CD4-positive, alpha-beta T cell treated with Interleukin-17A for 4 hours (primary cell): ENCODE measurements at regions not wholly inside any gene's neighbourhood (a gene's known extent, or its start where the extent isn't known, plus 50 kb on each side); places are given as distances from the start of the nearest gene placed in this dataset.

Experiments used
- DNase-seq: peaks from one replicate; pipeline ENCODE4 v3.0.0-alpha.2; 2020; ENCODE audit warnings: mixed read lengths

- DNase-seq, result no peak
Measured at GRCh38 chr1:199297887-199298286, 659.0 kb downstream of the PTPRC start.

DNA sequence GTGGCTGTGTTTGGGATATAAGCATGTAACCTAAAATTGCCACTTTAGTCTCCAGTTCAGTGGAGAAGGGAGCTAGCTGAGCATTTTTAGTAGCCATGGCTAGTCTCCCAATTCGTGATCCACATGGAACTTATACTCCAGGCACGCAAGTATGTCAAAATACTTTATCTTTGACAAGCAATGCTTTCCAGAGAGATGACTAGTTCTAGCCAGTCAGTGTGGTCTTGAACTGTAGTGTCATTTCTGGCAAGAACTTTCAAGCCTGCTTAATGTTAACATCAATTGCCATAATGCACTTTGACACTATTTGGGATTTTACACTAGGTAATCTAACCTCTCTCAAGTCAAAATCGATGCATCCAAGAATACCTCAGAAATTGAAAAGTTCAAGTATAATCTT, 660.0 kb downstream of the PTPRC start:
- DNase-seq, result no peak

DNA sequence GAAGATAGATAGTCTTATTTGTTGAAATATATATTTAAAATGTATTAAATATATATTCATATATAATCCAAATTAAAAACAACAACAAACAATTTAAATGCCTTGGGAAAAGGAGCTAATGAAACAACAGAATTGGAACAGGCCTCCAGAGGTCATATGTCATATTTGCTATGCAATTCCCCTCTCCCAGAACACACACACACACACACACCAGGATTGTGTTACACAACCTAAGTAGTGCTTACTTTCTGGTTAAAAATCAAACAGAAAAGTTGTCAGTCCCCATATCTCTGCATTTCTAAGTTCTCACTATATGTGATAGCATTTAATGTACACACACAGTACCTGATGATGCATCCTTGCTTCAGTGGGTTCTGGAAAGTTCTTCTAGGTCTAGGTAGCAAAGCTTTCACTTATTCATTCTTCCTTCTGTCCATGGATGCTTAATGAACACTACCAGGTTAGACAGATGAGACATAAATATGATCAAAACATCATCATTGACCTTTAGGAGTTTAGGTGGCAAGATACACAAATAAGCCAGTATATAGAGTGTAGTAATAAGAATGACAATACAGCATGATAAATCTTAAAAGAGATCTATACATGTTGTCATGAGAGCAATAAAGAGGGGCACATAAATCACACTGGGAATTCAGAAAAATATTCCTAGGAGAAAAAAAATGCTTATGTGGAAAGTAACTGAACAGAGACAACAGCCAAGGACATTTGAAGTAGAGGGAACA, 662.8 kb downstream of the PTPRC start:
- no peak for DNase-seq

- DNase-seq, result no peak
Measured at GRCh38 chr1:199302554-199302953, 663.7 kb downstream of the PTPRC start.

DNA sequence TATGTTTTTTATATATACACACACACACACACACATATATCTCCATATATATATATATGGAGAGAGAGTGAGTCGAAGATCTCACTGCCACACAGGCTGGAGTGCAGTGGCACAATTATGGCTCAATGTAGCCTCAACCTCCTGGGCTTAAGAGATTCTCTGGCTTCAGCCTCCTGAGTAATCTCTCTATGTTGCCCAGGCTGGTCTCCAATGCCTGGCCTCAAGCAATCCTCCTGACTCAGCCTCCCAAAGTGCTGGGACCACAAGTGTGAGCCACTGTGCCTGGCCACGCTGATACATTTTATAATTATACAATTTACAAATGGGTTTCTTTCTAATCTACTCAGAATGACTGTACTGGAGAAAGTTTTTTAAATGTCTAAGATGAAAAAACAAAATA, 664.2 kb downstream of the PTPRC start:
- no peak for DNase-seq

DNA sequence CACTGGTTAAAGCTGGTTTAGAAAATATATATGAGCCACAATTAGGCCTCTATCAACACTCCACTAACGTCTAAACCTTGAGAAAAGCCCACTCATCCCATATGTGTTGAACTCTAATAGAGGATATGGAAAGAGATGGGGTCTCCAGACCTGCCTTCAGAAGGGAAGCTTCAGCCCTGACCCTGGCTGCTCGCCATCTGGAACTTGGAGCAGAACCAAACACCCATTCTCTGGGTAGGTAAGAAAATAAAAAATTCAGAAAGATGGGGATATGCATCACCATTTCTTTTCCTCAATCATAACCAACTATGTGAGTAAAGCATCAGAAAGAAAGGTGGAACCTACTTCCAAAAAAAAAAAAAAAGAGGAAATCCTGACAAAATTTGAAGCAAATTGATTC, 666.2 kb downstream of the PTPRC start:
- DNase-seq, result no peak

DNA sequence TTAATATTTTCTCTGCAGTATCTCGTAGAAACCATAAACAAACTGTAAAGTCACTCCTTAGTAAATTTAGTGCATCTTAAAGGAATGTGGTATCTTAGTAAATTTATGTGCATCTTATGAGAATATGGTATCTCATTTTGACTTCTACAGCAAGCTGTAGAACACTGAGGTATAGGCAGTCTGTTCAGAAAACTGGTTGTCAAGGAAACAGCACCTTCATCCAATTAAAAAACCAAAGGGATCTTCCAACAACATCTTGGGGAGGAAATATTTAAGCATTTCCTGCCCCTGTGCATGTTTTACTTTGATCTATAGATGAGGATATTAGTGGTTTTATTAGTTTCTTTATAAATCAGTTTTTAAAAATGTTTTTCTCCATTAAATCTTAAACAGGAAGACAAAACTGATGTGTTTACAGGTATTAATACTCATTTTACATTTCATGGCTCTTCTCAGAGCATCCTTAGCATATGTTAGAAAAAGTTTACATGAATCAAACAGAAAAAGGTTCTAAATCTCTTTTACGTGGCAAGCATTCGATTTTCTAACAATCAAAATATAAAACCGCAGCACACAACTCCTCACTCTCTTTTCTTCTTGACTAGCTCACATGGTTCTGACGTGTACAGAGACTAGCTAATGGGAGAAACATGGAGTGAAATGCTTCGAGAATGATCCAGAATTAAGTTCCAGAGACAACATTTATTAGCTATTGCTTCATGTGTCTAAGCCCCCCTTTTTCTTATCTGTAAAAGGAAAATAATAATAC, 668.8 kb downstream of the PTPRC start:
- no peak for DNase-seq

GRCh38 chr1:199308349-199308846, 669.6 kb downstream of the PTPRC start:
- no peak for DNase-seq

DNA sequence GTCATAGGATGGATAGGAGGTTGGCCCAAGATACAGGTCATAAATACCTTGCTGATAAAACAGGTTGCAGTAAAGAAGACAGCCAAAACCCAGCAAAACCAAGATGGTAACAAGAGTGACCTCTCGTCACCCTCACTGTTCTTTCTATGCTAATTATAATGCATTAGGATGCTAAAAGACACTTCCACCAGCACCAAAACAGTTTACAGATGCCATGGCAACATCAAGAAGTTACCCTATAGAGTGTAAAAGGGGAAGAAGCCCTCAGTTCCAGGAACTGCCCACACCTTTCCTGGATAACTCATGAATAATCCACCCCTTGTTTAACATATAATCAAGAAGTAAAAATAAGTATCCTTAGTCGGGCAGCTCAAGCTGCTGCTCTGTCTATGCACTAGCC, 671.9 kb downstream of the PTPRC start:
- DNase-seq, result no peak

DNA sequence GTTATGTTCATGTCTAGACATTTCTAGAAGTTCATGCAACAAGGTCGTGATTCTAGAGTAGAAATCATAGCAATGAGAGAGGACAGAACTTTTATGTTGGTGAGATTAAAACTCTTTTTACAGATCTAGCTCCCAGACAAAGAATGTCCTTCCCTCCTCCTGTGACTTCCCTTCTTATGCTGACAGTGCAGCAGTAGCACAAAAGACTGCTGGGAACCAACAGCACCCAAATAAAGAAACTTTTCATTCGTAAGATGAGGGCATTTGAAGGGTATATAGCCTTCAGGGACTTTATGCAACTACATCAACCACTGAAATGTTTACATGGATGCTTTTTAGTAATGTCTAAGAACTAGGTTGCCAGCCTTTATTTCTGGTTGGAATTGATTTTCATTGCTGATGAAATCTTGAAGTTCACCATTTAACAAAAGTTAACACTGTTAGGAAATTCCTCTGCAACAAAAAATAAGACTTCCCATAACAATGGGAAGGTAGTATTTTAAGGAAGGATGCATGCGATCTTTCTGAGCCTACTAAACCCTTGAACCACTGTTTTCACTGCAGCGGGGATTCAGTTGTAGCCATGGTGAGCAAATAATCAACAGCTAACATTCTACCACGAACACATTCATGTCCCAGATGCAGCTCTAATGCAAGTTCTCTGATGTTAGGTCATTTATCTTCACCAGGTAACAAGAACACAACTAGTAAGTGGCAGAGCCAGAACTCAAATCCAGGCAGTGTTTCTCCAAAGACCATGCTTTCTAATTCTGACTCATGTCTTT, 672.8 kb downstream of the PTPRC start:
- DNase-seq, result no peak

- DNase-seq, result no peak
Measured at GRCh38 chr1:199312626-199313025, 673.8 kb downstream of the PTPRC start.

DNA sequence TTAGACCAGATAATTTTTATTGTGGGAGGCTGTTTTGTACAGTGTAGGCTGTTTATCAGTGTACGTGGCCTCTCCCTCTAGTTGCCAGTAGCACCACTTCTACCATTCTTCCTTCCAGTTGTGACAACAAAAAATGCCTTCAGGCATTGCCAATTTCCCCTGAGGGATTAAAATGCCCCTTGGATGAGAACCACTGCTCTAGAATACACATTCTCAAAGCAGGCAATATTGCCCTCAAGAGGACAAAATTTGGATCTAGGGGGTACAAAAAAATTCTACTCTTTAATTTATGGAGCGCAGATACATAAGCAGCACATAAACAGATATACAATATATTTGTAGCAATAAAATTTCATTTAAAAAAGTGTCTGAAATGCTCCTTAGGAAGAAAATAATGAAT, 674.6 kb downstream of the PTPRC start:
- no peak for DNase-seq

DNA sequence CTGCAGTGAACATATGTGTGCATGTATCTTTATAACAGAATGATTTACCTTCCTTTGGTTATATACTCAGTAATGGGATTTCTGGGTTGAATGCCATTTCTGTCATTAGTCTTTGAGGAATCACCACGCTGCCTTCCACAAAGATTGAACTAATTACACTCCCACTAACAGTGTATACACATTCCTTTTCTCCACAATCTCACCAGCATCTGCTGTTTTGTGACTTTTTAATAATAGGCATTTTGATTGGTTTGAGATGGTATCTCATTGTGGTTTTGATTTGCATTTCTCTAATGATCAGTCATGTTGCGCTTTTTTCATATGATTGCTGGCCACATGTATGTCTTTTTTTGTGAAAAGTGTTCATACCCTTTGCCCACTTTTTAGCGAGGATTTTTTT, 680.5 kb downstream of the PTPRC start:
- no peak for DNase-seq

GRCh38 chr1:199322278-199322677, 683.4 kb downstream of the PTPRC start:
- no peak for DNase-seq

GRCh38 chr1:199333180-199333579, 694.3 kb upstream of the NR5A2 start:
- DNase-seq, result no peak

DNA sequence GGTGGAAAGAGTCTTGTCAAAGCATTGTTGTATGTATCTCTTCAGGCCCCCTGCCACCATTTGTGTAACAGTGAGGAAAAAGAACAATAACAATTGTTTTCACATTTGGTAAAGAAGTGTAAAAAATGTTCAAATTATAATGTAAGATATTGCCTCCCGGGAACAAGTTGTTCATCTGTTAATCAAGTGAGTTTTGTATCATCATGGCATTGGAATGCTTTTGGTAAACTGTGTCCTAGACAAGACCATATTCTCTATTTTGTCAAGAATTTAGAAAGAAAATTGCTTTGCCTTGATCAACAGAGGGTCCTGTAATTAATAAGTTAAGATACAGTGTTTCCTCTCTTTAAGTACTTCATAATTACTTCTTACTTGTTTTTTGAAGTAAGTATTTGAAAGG, 692.0 kb upstream of the NR5A2 start:
- no peak for DNase-seq

- no peak for DNase-seq
Measured at GRCh38 chr1:199336745-199337640, 690.5 kb upstream of the NR5A2 start.

DNA sequence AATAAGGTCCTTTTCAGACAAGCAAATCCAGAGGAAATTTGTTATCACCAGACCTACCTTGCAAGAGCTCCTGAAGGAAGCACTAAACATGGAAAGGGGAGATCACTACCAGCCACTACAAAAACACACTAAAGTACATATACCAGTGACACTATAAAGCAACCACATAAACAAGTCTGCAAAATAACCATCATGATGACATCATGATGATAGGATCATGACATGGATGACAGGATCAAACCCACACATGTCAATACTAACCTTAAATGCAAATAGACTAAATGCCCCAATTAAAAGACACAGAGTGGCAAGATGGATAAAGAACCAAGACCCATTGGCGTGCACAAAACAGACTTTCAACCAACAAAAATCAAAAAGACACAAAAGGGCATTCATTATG, 688.8 kb upstream of the NR5A2 start:
- no peak for DNase-seq

- no peak for DNase-seq
Measured at GRCh38 chr1:199352351-199352750, 675.2 kb upstream of the NR5A2 start.

DNA sequence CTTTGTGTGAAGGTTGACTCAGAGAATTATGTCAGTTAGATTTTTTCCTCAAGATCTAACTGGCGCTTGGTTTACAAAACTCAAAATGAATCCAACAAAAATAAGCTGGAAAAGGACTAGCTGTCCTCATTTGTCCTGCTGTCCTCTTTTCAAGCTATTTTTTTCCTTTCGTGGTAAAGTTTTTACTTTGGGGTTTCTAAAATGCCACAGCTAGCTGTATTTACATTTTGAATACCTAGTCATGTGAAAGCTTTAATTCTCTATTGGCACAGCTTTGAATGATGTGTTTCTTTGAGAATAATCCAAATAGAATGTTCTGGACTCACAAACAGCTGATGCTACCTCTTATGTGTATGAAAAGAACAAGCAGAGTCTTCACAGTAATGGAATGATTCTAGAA, 673.6 kb upstream of the NR5A2 start:
- no peak for DNase-seq

DNA sequence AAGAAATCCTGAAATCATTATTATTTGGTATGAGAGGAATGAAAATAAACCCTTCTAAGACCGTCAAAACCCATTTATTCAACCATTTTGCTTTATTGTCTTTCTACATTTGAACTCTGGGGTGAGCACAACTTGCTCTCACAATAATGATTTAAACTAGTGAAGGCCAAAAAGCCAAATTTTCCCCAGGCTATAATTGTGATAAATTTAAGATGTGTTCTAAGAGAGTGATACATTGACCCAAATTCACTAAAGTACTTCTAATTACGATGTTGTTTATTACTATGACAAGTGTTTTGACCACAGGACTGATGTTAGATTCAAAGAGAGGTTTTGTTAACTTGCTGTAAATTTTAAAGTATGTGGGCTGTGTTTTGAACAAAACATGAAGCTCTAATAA, 670.9 kb upstream of the NR5A2 start:
- no peak for DNase-seq

GRCh38 chr1:199357599-199357998, 669.9 kb upstream of the NR5A2 start:
- no peak for DNase-seq

GRCh38 chr1:199362996-199363395, 664.5 kb upstream of the NR5A2 start:
- no peak for DNase-seq
